ENCODE measurements at regions not wholly inside any gene's neighbourhood (a gene's known extent, or its start where the extent isn't known, plus 50 kb on each side); places are given as distances from the start of the nearest gene placed in this dataset.

DNA sequence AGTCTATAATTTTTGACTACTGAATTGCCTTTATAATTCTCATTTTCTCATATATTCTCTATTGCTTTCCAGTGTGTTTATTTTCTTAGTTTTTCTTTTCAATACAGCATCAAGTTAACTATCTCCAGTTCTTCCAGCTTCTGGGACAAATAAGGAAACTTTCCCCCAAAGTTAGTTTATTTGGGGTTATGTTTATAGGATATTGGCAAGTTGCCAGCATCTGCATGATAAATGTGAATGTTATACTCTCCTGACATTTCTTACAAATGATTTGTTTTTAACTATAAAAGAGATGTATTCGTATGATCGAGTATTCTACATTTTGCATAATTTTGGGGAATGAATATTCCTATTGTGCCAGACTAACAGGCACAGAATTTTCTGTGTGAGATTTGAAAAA is 140.6 kb upstream of the KCNJ3 start:
- Mint-ChIP-seq H3K9me3 (no peaks in the 10 kb centered on the region), H3K4me1 (no peaks in the 10 kb centered on the region), H3K36me3 (ENCODE audit: low read depth) (no peaks in the 10 kb centered on the region), H3K27me3 (ENCODE audit: insufficient read depth, low read depth, poor library complexity) (peaks cover 1% of the 10 kb centered on the region), H3K27ac (no peak overlapping the region), H3K4me3 (no peak overlapping the region)
- no peak overlapping the region for H3K4me2 ChIP-seq
- no peaks in the 10 kb centered on the region for H4K20me1 ChIP-seq (replicated peaks; ENCODE audit: insufficient read depth)
- TF ChIP-seq ZNF331 (CRISPR knock-in tag; IDR thresholded peaks at IDR 0.05; ENCODE audit: low read depth) (no peak), CREB1 (CRISPR knock-in tag; IDR thresholded peaks at IDR 0.05; ENCODE audit: low read depth) (no peak)
- H3K79me2 ChIP-seq (replicated peaks; ENCODE audit: insufficient read depth), result no peaks in the 10 kb centered on the region
- DNase-seq (ENCODE audit: low spot score) (no peak), ATAC-seq (no peak)
- H3K36me3 ChIP-seq (ENCODE audit: insufficient read depth), result no peaks in the 10 kb centered on the region
- H3K9me2 ChIP-seq (ENCODE audit: insufficient read depth), result no peaks in the 10 kb centered on the region
- H3F3A ChIP-seq (replicated peaks; ENCODE audit: low read depth), result no peaks in the 10 kb centered on the region
- H3K27ac ChIP-seq (ENCODE audit: low read depth), result no peak overlapping the region
- H2AFZ ChIP-seq, result no peak overlapping the region
- no peaks in the 10 kb centered on the region for H3K27me3 ChIP-seq (ENCODE audit: insufficient read depth)
- H3K4me3 ChIP-seq, result no peak overlapping the region
- no peaks in the 10 kb centered on the region for H3K4me1 ChIP-seq (ENCODE audit: insufficient read depth)

DNA sequence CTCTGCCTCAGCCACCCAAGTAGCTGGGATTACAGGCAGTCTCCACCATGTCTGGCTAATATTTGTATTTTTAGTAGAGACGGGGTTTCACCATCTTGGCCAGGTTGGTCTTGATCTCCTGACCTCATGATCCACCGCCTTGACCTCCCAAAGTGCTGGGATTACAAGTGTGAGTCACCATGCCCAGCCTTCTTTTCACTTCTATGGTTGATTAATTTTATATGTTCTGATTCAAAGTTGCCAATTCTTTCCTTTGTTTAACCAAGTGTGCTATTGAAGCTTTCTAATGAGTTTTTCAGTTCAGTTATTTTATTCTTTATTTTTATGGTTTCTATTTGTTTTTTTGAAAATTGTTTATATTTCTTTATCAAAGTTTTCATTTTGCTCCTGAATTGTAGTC is 133.1 kb upstream of the KCNJ3 start:
- Mint-ChIP-seq H3K9me3 (peaks cover 11% of the 10 kb centered on the region; the same call in 2 of the 3 replicates), H3K4me3 (no peak overlapping the region), H3K27me3 (ENCODE audit: insufficient read depth, low read depth, poor library complexity) (no peaks in the 10 kb centered on the region), H3K4me1 (peaks cover 5% of the 10 kb centered on the region), H3K27ac (no peak overlapping the region), H3K36me3 (ENCODE audit: low read depth) (peaks cover 6% of the 10 kb centered on the region; the same call in 2 of the 3 replicates)
- Histone ChIP-seq H3K36me3 (ENCODE audit: insufficient read depth) (no peaks in the 10 kb centered on the region), H3F3A (replicated peaks; ENCODE audit: low read depth) (no peaks in the 10 kb centered on the region), H3K27ac (ENCODE audit: low read depth) (no peak overlapping the region), H3K9me2 (ENCODE audit: insufficient read depth) (peaks cover 8% of the 10 kb centered on the region; the same call in 1 of the 2 replicates), H3K27me3 (ENCODE audit: insufficient read depth) (no peaks in the 10 kb centered on the region), H3K79me2 (replicated peaks; ENCODE audit: insufficient read depth) (no peaks in the 10 kb centered on the region), H3K4me2 (no peak overlapping the region), H2AFZ (no peak overlapping the region), H4K20me1 (replicated peaks; ENCODE audit: insufficient read depth) (no peaks in the 10 kb centered on the region), H3K4me3 (no peak overlapping the region), H3K4me1 (ENCODE audit: insufficient read depth) (no peaks in the 10 kb centered on the region)
- ATAC-seq (no peak), DNase-seq (ENCODE audit: low spot score) (no peak)
- TF ChIP-seq, protein P1, sequence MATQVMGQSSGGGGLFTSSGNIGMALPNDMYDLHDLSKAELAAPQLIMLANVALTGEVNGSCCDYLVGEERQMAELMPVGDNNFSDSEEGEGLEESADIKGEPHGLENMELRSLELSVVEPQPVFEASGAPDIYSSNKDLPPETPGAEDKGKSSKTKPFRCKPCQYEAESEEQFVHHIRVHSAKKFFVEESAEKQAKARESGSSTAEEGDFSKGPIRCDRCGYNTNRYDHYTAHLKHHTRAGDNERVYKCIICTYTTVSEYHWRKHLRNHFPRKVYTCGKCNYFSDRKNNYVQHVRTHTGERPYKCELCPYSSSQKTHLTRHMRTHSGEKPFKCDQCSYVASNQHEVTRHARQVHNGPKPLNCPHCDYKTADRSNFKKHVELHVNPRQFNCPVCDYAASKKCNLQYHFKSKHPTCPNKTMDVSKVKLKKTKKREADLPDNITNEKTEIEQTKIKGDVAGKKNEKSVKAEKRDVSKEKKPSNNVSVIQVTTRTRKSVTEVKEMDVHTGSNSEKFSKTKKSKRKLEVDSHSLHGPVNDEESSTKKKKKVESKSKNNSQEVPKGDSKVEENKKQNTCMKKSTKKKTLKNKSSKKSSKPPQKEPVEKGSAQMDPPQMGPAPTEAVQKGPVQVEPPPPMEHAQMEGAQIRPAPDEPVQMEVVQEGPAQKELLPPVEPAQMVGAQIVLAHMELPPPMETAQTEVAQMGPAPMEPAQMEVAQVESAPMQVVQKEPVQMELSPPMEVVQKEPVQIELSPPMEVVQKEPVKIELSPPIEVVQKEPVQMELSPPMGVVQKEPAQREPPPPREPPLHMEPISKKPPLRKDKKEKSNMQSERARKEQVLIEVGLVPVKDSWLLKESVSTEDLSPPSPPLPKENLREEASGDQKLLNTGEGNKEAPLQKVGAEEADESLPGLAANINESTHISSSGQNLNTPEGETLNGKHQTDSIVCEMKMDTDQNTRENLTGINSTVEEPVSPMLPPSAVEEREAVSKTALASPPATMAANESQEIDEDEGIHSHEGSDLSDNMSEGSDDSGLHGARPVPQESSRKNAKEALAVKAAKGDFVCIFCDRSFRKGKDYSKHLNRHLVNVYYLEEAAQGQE (IDR thresholded peaks at IDR 0.05; ENCODE audit: unreplicated experiment), result no peak
- TF ChIP-seq EZH2 (IDR thresholded peaks at IDR 0.05; ENCODE audit: low read depth, unreplicated experiment) (no peak), POLR2AphosphoS5 (IDR thresholded peaks at IDR 0.05; ENCODE audit: low read depth) (no peak), ZNF114 (CRISPR knock-in tag; IDR thresholded peaks at IDR 0.05) (no peak), STAT1 (IDR thresholded peaks at IDR 0.05; ENCODE audit: unreplicated experiment) (no peak), ZNF331 (CRISPR knock-in tag; IDR thresholded peaks at IDR 0.05; ENCODE audit: low read depth) (no peak), NANOG (IDR thresholded peaks at IDR 0.05; ENCODE audit: borderline replicate concordance) (no peak), JUNB (IDR thresholded peaks at IDR 0.05; ENCODE audit: unreplicated experiment) (no peak), CREB1 (CRISPR knock-in tag; IDR thresholded peaks at IDR 0.05; ENCODE audit: low read depth) (no peak), EZH2phosphoT487 (IDR thresholded peaks at IDR 0.05; ENCODE audit: unreplicated experiment) (no peak)
- TF ChIP-seq, protein P2, sequence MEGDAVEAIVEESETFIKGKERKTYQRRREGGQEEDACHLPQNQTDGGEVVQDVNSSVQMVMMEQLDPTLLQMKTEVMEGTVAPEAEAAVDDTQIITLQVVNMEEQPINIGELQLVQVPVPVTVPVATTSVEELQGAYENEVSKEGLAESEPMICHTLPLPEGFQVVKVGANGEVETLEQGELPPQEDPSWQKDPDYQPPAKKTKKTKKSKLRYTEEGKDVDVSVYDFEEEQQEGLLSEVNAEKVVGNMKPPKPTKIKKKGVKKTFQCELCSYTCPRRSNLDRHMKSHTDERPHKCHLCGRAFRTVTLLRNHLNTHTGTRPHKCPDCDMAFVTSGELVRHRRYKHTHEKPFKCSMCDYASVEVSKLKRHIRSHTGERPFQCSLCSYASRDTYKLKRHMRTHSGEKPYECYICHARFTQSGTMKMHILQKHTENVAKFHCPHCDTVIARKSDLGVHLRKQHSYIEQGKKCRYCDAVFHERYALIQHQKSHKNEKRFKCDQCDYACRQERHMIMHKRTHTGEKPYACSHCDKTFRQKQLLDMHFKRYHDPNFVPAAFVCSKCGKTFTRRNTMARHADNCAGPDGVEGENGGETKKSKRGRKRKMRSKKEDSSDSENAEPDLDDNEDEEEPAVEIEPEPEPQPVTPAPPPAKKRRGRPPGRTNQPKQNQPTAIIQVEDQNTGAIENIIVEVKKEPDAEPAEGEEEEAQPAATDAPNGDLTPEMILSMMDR (conservative IDR thresholded peaks at IDR 0.05; ENCODE audit: low read depth in 2 of 2), result no peak
- TF ChIP-seq, protein P3, sequence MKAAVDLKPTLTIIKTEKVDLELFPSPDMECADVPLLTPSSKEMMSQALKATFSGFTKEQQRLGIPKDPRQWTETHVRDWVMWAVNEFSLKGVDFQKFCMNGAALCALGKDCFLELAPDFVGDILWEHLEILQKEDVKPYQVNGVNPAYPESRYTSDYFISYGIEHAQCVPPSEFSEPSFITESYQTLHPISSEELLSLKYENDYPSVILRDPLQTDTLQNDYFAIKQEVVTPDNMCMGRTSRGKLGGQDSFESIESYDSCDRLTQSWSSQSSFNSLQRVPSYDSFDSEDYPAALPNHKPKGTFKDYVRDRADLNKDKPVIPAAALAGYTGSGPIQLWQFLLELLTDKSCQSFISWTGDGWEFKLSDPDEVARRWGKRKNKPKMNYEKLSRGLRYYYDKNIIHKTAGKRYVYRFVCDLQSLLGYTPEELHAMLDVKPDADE (IDR thresholded peaks at IDR 0.05), result no peak
